OCI-LY1 (cell line): ENCODE measurements at regions not wholly inside any gene's neighbourhood (a gene's known extent, or its start where the extent isn't known, plus 50 kb on each side); places are given as distances from the start of the nearest gene placed in this dataset.

Experiments
- EZH2 ChIP-seq: fragments of 200-600 bp; sonication (generic), shearing (Covaris generic); IDR thresholded peaks from 2 replicates; pipeline ENCODE4 v1.8.0; 2017; ENCODE audit warnings: borderline replicate concordance, mixed run types, mild to moderate bottlenecking, antibody characterized with exemption, low read length, moderate library complexity, mixed read lengths
- TF ChIP-seq, protein P1 (sequence below): fragments of 200-600 bp; sonication (generic), shearing (Covaris generic); IDR thresholded peaks from 2 replicates; pipeline ENCODE4 v1.5.1; 2017; ENCODE audit warnings: mild to moderate bottlenecking, antibody characterized with exemption, low read length, moderate library complexity, mixed read lengths

DNA sequence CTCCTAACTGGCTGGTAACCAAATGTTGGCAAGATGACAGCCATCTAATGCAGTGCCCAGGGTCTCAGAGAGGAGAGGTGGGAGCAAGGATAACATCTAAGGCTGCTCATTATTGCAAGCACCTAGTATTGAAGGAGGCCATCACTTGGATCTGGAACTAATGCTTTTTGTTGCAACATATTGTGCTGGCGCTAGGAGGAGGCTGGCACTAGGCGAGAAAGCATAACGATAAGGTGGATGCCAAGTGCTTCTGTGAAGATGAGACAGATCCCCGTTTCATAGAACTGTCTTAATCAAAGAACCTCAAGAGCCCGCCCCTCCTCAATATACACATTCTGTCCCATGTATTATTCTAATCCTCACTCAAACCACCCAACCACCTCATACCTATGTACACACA is 774.0 kb downstream of the VRK1 start:
- TF ChIP-seq EZH2: no peak
- TF ChIP-seq, protein P1, sequence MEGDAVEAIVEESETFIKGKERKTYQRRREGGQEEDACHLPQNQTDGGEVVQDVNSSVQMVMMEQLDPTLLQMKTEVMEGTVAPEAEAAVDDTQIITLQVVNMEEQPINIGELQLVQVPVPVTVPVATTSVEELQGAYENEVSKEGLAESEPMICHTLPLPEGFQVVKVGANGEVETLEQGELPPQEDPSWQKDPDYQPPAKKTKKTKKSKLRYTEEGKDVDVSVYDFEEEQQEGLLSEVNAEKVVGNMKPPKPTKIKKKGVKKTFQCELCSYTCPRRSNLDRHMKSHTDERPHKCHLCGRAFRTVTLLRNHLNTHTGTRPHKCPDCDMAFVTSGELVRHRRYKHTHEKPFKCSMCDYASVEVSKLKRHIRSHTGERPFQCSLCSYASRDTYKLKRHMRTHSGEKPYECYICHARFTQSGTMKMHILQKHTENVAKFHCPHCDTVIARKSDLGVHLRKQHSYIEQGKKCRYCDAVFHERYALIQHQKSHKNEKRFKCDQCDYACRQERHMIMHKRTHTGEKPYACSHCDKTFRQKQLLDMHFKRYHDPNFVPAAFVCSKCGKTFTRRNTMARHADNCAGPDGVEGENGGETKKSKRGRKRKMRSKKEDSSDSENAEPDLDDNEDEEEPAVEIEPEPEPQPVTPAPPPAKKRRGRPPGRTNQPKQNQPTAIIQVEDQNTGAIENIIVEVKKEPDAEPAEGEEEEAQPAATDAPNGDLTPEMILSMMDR: no peak
